ENCODE measurements at regions not wholly inside any gene's neighbourhood (a gene's known extent, or its start where the extent isn't known, plus 50 kb on each side); places are given as distances from the start of the nearest gene placed in this dataset.
"Not testable (repeated sequence)": the region's sequence is repeated elsewhere in the genome, so short reads cannot be mapped to it uniquely, and the experiment has no call there.

GRCh38 chr3:166986000-166986399 lies 394.1 kb downstream of the ZBBX start:
- no peaks in the 10 kb centered on the region for H3K36me3 ChIP-seq (ENCODE audit: control insufficient read depth in 2 of 2, extremely low read depth in 1 of 2, insufficient read depth in 2 of 2, low read length in 2 of 2)
- H3K79me2 ChIP-seq (ENCODE audit: control insufficient read depth, insufficient read depth, low read length) = no peaks in the 10 kb centered on the region
- no peaks in the 10 kb centered on the region for H3K27me3 ChIP-seq (ENCODE audit: control insufficient read depth, extremely low read depth, insufficient read depth, low read length)
- no peaks in the 10 kb centered on the region for H3K9me1 ChIP-seq (ENCODE audit: control insufficient read depth, extremely low read depth, insufficient read depth, low read length)
- H3K4me2 ChIP-seq (ENCODE audit: control insufficient read depth, extremely low read depth, insufficient read depth, low read depth, low read length) = no peak overlapping the region
- dilution Hi-C loops (cut with MboI; ENCODE audit: extremely low pct_ligation_motif_present, low sequenced_read_pairs) = no loop called here
- no peaks in the 10 kb centered on the region for H3K4me1 ChIP-seq (ENCODE audit: control insufficient read depth, extremely low read depth, insufficient read depth, low read length)
- no peak overlapping the region for H2AFZ ChIP-seq (ENCODE audit: control insufficient read depth, low read length)
- FAIRE-seq = no peak
- H3K9ac ChIP-seq (ENCODE audit: control insufficient read depth, extremely low read depth, insufficient read depth, low read length) = no peak overlapping the region
- H3K4me3 ChIP-seq (ENCODE audit: control insufficient read depth in 2 of 3, extremely low read depth in 1 of 3, insufficient read depth in 2 of 3, low read depth in 1 of 3, low read length in 3 of 3) = no peak overlapping the region
- DNase-seq (ENCODE audit: low read depth, low spot score) = no peak
- no peak for TF ChIP-seq EZH2 (IDR thresholded peaks at IDR 0.05; ENCODE audit: low read length)
- TF ChIP-seq, protein P1, sequence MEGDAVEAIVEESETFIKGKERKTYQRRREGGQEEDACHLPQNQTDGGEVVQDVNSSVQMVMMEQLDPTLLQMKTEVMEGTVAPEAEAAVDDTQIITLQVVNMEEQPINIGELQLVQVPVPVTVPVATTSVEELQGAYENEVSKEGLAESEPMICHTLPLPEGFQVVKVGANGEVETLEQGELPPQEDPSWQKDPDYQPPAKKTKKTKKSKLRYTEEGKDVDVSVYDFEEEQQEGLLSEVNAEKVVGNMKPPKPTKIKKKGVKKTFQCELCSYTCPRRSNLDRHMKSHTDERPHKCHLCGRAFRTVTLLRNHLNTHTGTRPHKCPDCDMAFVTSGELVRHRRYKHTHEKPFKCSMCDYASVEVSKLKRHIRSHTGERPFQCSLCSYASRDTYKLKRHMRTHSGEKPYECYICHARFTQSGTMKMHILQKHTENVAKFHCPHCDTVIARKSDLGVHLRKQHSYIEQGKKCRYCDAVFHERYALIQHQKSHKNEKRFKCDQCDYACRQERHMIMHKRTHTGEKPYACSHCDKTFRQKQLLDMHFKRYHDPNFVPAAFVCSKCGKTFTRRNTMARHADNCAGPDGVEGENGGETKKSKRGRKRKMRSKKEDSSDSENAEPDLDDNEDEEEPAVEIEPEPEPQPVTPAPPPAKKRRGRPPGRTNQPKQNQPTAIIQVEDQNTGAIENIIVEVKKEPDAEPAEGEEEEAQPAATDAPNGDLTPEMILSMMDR (optimal IDR thresholded peaks at IDR 0.05 in 1 of 3, IDR thresholded peaks at IDR 0.05 in 1 of 3, conservative IDR thresholded peaks at IDR 0.05 in 1 of 3; ENCODE audit: extremely low read depth in 1 of 3, insufficient read depth in 2 of 3, low read length in 3 of 3) = no peak
- no peaks in the 10 kb centered on the region for H4K20me1 ChIP-seq (ENCODE audit: control insufficient read depth, extremely low read depth, insufficient read depth, low read length)
- H3K9me3 ChIP-seq (ENCODE audit: control insufficient read depth, low read depth, low read length) = no peaks in the 10 kb centered on the region
- H3K27ac ChIP-seq (ENCODE audit: control insufficient read depth, insufficient read depth, low read length) = no peak overlapping the region

DNA sequence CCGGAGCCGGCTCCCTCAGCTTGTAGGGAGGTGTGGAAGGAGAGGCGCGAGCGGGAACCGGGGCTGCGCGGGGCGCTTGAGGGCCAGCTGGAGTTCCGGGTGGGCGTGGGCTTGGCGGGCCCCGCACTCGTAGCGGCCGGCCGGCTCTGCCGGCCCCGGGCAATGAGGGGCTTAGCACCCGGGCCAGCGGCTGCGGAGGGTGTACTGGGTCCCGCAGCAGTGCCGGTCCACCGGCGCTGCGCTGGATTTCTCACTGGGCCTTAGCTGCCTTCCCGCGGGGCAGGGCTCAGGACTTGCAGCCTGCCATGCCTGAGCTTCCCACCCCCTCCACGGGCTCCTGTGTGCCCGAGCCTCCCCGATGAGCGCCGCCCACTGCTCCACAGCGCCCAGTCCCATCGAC lies 404.3 kb downstream of the ZBBX start:
- H2AFZ ChIP-seq (ENCODE audit: control insufficient read depth, low read length); DNase-seq (ENCODE audit: low read depth, low spot score); H3K4me1 ChIP-seq (ENCODE audit: control insufficient read depth, extremely low read depth, insufficient read depth, low read length); H3K9ac ChIP-seq (ENCODE audit: control insufficient read depth, extremely low read depth, insufficient read depth, low read length); H3K79me2 ChIP-seq (ENCODE audit: control insufficient read depth, insufficient read depth, low read length); H3K4me2 ChIP-seq (ENCODE audit: control insufficient read depth, extremely low read depth, insufficient read depth, low read depth, low read length); H3K9me1 ChIP-seq (ENCODE audit: control insufficient read depth, extremely low read depth, insufficient read depth, low read length); H3K9me3 ChIP-seq (ENCODE audit: control insufficient read depth, low read depth, low read length); H3K36me3 ChIP-seq (ENCODE audit: control insufficient read depth in 2 of 2, extremely low read depth in 1 of 2, insufficient read depth in 2 of 2, low read length in 2 of 2); dilution Hi-C loops (cut with MboI; ENCODE audit: extremely low pct_ligation_motif_present, low sequenced_read_pairs); H3K27ac ChIP-seq (ENCODE audit: control insufficient read depth, insufficient read depth, low read length); H3K27me3 ChIP-seq (ENCODE audit: control insufficient read depth, extremely low read depth, insufficient read depth, low read length); H3K4me3 ChIP-seq (ENCODE audit: control insufficient read depth in 2 of 3, extremely low read depth in 1 of 3, insufficient read depth in 2 of 3, low read depth in 1 of 3, low read length in 3 of 3); FAIRE-seq; H4K20me1 ChIP-seq (ENCODE audit: control insufficient read depth, extremely low read depth, insufficient read depth, low read length): not testable (repeated sequence)

- H3K27ac ChIP-seq (ENCODE audit: control insufficient read depth, insufficient read depth, low read length); H3K9me1 ChIP-seq (ENCODE audit: control insufficient read depth, extremely low read depth, insufficient read depth, low read length); H3K36me3 ChIP-seq (ENCODE audit: control insufficient read depth in 2 of 2, extremely low read depth in 1 of 2, insufficient read depth in 2 of 2, low read length in 2 of 2); DNase-seq (ENCODE audit: low read depth, low spot score); H3K79me2 ChIP-seq (ENCODE audit: control insufficient read depth, insufficient read depth, low read length); H3K9ac ChIP-seq (ENCODE audit: control insufficient read depth, extremely low read depth, insufficient read depth, low read length); H2AFZ ChIP-seq (ENCODE audit: control insufficient read depth, low read length); H3K4me2 ChIP-seq (ENCODE audit: control insufficient read depth, extremely low read depth, insufficient read depth, low read depth, low read length); FAIRE-seq; H3K4me1 ChIP-seq (ENCODE audit: control insufficient read depth, extremely low read depth, insufficient read depth, low read length); H3K4me3 ChIP-seq (ENCODE audit: control insufficient read depth in 2 of 3, extremely low read depth in 1 of 3, insufficient read depth in 2 of 3, low read depth in 1 of 3, low read length in 3 of 3); H4K20me1 ChIP-seq (ENCODE audit: control insufficient read depth, extremely low read depth, insufficient read depth, low read length); dilution Hi-C loops (cut with MboI; ENCODE audit: extremely low pct_ligation_motif_present, low sequenced_read_pairs); H3K9me3 ChIP-seq (ENCODE audit: control insufficient read depth, low read depth, low read length); H3K27me3 ChIP-seq (ENCODE audit: control insufficient read depth, extremely low read depth, insufficient read depth, low read length): not testable (repeated sequence)
These were observed 412.4 kb downstream of the ZBBX start for GRCh38 chr3:166967714-166968113.

All from keratinocyte (primary cell).